ENCODE measurements at regions not wholly inside any gene's neighbourhood (a gene's known extent, or its start where the extent isn't known, plus 50 kb on each side); places are given as distances from the start of the nearest gene placed in this dataset.
"Not testable (repeated sequence)": the region's sequence is repeated elsewhere in the genome, so short reads cannot be mapped to it uniquely, and the experiment has no call there.

GRCh38 chr12:84033162-84033561, 879.4 kb downstream of the SLC6A15 start:
- no peak overlapping the region for H3K9ac ChIP-seq (ENCODE audit: low read depth, low read length)
- ATAC-seq (ENCODE audit: insufficient read depth, low read depth): no peak
- H3K27ac ChIP-seq (ENCODE audit: low read length): no peak overlapping the region
- peaks cover 11% of the 10 kb centered on the region for H3K9me3 ChIP-seq (ENCODE audit: insufficient read depth, low read length, severe bottlenecking)
- TF ChIP-seq EZH2 (IDR thresholded peaks at IDR 0.05; ENCODE audit: borderline replicate concordance, low read depth, low read length, severe bottlenecking): no peak
- H2AFZ ChIP-seq (ENCODE audit: low read depth, low read length): no peak overlapping the region
- DNase-seq: no peak
- H3K79me2 ChIP-seq (ENCODE audit: insufficient read depth, low read length): no peaks in the 10 kb centered on the region
- no peak overlapping the region for H3K4me2 ChIP-seq (ENCODE audit: insufficient read depth, low read length)
- H3K4me1 ChIP-seq (ENCODE audit: insufficient read depth, low read length): no peaks in the 10 kb centered on the region
- H4K20me1 ChIP-seq (ENCODE audit: insufficient read depth, low read length): no peaks in the 10 kb centered on the region
- H3K27me3 ChIP-seq (ENCODE audit: insufficient read depth, low read length, poor library complexity): no peaks in the 10 kb centered on the region
- no peak overlapping the region for H3K4me3 ChIP-seq (ENCODE audit: low read depth in 1 of 2, low read length in 2 of 2)
- H3K36me3 ChIP-seq (ENCODE audit: insufficient read depth, low read length): no peaks in the 10 kb centered on the region

- not testable (repeated sequence) for DNase-seq; H3K27me3 ChIP-seq (ENCODE audit: insufficient read depth, low read length, poor library complexity); H2AFZ ChIP-seq (ENCODE audit: low read depth, low read length); H3K9me3 ChIP-seq (ENCODE audit: insufficient read depth, low read length, severe bottlenecking); H3K79me2 ChIP-seq (ENCODE audit: insufficient read depth, low read length); H3K4me1 ChIP-seq (ENCODE audit: insufficient read depth, low read length); ATAC-seq (ENCODE audit: insufficient read depth, low read depth); H3K36me3 ChIP-seq (ENCODE audit: insufficient read depth, low read length); H3K9ac ChIP-seq (ENCODE audit: low read depth, low read length); H3K4me2 ChIP-seq (ENCODE audit: insufficient read depth, low read length); H4K20me1 ChIP-seq (ENCODE audit: insufficient read depth, low read length); H3K27ac ChIP-seq (ENCODE audit: low read length); H3K4me3 ChIP-seq (ENCODE audit: low read depth in 1 of 2, low read length in 2 of 2)
Observed at GRCh38 chr12:84018556-84019179, 893.9 kb downstream of the SLC6A15 start.

GRCh38 chr12:84016956-84017355, 895.6 kb downstream of the SLC6A15 start:
- H3K9ac ChIP-seq (ENCODE audit: low read depth, low read length): no peak overlapping the region
- no peaks in the 10 kb centered on the region for H4K20me1 ChIP-seq (ENCODE audit: insufficient read depth, low read length)
- DNase-seq: no peak

GRCh38 chr12:83997423-83997822, 915.2 kb downstream of the SLC6A15 start:
- TF ChIP-seq EZH2 (IDR thresholded peaks at IDR 0.05; ENCODE audit: borderline replicate concordance, low read depth, low read length, severe bottlenecking): no peak
- TF ChIP-seq CTCF (IDR thresholded peaks at IDR 0.05; ENCODE audit: borderline replicate concordance, extremely low read depth, low read length, poor library complexity, severe bottlenecking): no peak
- no peak overlapping the region for H3K4me2 ChIP-seq (ENCODE audit: insufficient read depth, low read length)
- H3K4me3 ChIP-seq (ENCODE audit: low read depth in 1 of 2, low read length in 2 of 2): no peak overlapping the region
- no peak overlapping the region for H2AFZ ChIP-seq (ENCODE audit: low read depth, low read length)
- H3K36me3 ChIP-seq (ENCODE audit: insufficient read depth, low read length): no peaks in the 10 kb centered on the region
- no peaks in the 10 kb centered on the region for H3K9me3 ChIP-seq (ENCODE audit: insufficient read depth, low read length, severe bottlenecking)
- H4K20me1 ChIP-seq (ENCODE audit: insufficient read depth, low read length): no peaks in the 10 kb centered on the region
- DNase-seq: no peak
- H3K4me1 ChIP-seq (ENCODE audit: insufficient read depth, low read length): no peaks in the 10 kb centered on the region
- ATAC-seq (ENCODE audit: insufficient read depth, low read depth): no peak
- no peak overlapping the region for H3K27ac ChIP-seq (ENCODE audit: low read length)
- H3K79me2 ChIP-seq (ENCODE audit: insufficient read depth, low read length): no peaks in the 10 kb centered on the region
- no peak overlapping the region for H3K9ac ChIP-seq (ENCODE audit: low read depth, low read length)
- H3K27me3 ChIP-seq (ENCODE audit: insufficient read depth, low read length, poor library complexity): no peaks in the 10 kb centered on the region

More at GRCh38 chr12:84016956-84017355, 895.6 kb downstream of the SLC6A15 start:
- Histone ChIP-seq H3K4me3 (ENCODE audit: low read depth in 1 of 2, low read length in 2 of 2) (no peak overlapping the region), H3K9me3 (ENCODE audit: insufficient read depth, low read length, severe bottlenecking) (peaks cover 10% of the 10 kb centered on the region), H3K4me1 (ENCODE audit: insufficient read depth, low read length) (no peaks in the 10 kb centered on the region), H3K79me2 (ENCODE audit: insufficient read depth, low read length) (no peaks in the 10 kb centered on the region), H3K4me2 (ENCODE audit: insufficient read depth, low read length) (no peak overlapping the region), H3K27me3 (ENCODE audit: insufficient read depth, low read length, poor library complexity) (no peaks in the 10 kb centered on the region), H2AFZ (ENCODE audit: low read depth, low read length) (no peak overlapping the region), H3K27ac (ENCODE audit: low read length) (no peak overlapping the region), H3K36me3 (ENCODE audit: insufficient read depth, low read length) (no peaks in the 10 kb centered on the region)
- ATAC-seq (ENCODE audit: insufficient read depth, low read depth): no peak
- TF ChIP-seq EZH2 (IDR thresholded peaks at IDR 0.05; ENCODE audit: borderline replicate concordance, low read depth, low read length, severe bottlenecking): no peak
- no peak for TF ChIP-seq CTCF (IDR thresholded peaks at IDR 0.05; ENCODE audit: borderline replicate concordance, extremely low read depth, low read length, poor library complexity, severe bottlenecking)

All from DND-41 (cell line).